DND-41 (cell line): ENCODE measurements at regions not wholly inside any gene's neighbourhood (a gene's known extent, or its start where the extent isn't known, plus 50 kb on each side); places are given as distances from the start of the nearest gene placed in this dataset.

Source experiments
- ATAC-seq: fragments of 200-7000 bp; cut with Tn5 transposase; 3 replicates; pipeline ENCODE4 v1.9.1; 2021; ENCODE audit warnings: low read depth; ENCODE audit not compliant: insufficient read depth
- DNase-seq: peaks from one replicate; pipeline ENCODE4 v3.0.0-alpha.2; 2020
- H2AFZ ChIP-seq: 2 replicates; pipeline ENCODE4 v1.6.0; 2012; ENCODE audit warnings: low read depth, low read length
- H3K27ac ChIP-seq: 2 replicates; pipeline ENCODE4 v1.5.1; 2012; ENCODE audit warnings: low read length, inconsistent platforms
- H3K27me3 ChIP-seq: fragments of 200-600 bp; sonication (generic); 2 replicates; pipeline ENCODE4 v1.6.0; 2012; ENCODE audit warnings: low read length, mild to moderate bottlenecking, inconsistent platforms; ENCODE audit not compliant: insufficient read depth, poor library complexity
- H3K36me3 ChIP-seq: 2 replicates; pipeline ENCODE4 v1.5.1; 2012; ENCODE audit warnings: low read length, inconsistent platforms; ENCODE audit not compliant: insufficient read depth
- H3K4me1 ChIP-seq: 2 replicates; pipeline ENCODE4 v1.5.1; 2012; ENCODE audit warnings: mild to moderate bottlenecking, low read length; ENCODE audit not compliant: insufficient read depth
- H3K4me2 ChIP-seq: 2 replicates; pipeline ENCODE4 v1.6.0; 2012; ENCODE audit warnings: mild to moderate bottlenecking, moderate library complexity, low read length, inconsistent platforms; ENCODE audit not compliant: insufficient read depth
- H3K4me3 ChIP-seq, 2 experiments: fragments of 200-600 bp in 1 of 2; shearing (Covaris generic) in 1 of 2; 2 replicates each; pipeline ENCODE4 v1.5.1; 2012 to 2016; ENCODE audit warnings: inconsistent platforms in 2 of 2, low read length in 2 of 2, mild to moderate bottlenecking in 2 of 2, low read depth in 1 of 2, moderate library complexity in 1 of 2
- H3K79me2 ChIP-seq: 2 replicates; pipeline ENCODE4 v1.6.0; 2012; ENCODE audit warnings: low read length, inconsistent platforms; ENCODE audit not compliant: insufficient read depth
- H3K9ac ChIP-seq: 2 replicates; pipeline ENCODE4 v1.6.0; 2012; ENCODE audit warnings: low read depth, mild to moderate bottlenecking, inconsistent platforms, low read length, moderate library complexity
- H3K9me3 ChIP-seq: 2 replicates; pipeline ENCODE4 v1.5.1; 2012; ENCODE audit warnings: low read length, moderate library complexity, mild to moderate bottlenecking, inconsistent platforms; ENCODE audit not compliant: insufficient read depth, severe bottlenecking
- H4K20me1 ChIP-seq: 2 replicates; pipeline ENCODE4 v1.6.0; 2012; ENCODE audit warnings: low read length; ENCODE audit not compliant: insufficient read depth
- CTCF ChIP-seq: IDR thresholded peaks from 2 replicates; pipeline ENCODE4 v1.5.1; 2012; ENCODE audit warnings: borderline replicate concordance, low read length, moderate library complexity, mild to moderate bottlenecking; ENCODE audit not compliant: poor library complexity, severe bottlenecking; ENCODE audit errors: extremely low read depth
- EZH2 ChIP-seq: IDR thresholded peaks from 3 replicates; pipeline ENCODE4 v1.6.1; 2012; ENCODE audit warnings: borderline replicate concordance, low read depth, mild to moderate bottlenecking, moderate library complexity, low read length, inconsistent platforms; ENCODE audit not compliant: severe bottlenecking

GRCh38 chr20:39398656-39399055 lies 436.5 kb downstream of the DHX35 start:
- no peak for TF ChIP-seq EZH2
- TF ChIP-seq CTCF, result peak; percentile 16
- H3K27ac ChIP-seq, result no peak overlapping the region
- no peak overlapping the region for H3K9ac ChIP-seq
- H3K36me3 ChIP-seq, result no peaks in the 10 kb centered on the region
- no peaks in the 10 kb centered on the region for H3K4me1 ChIP-seq
- no peaks in the 10 kb centered on the region for H3K27me3 ChIP-seq
- DNase-seq, result no peak
- H3K4me2 ChIP-seq, result no peak overlapping the region
- peak overlapping the region; percentile 10; the same call in 1 of the 2 replicates for H2AFZ ChIP-seq
- H3K79me2 ChIP-seq, result no peaks in the 10 kb centered on the region
- H3K9me3 ChIP-seq, result no peaks in the 10 kb centered on the region
- no peak for ATAC-seq
- no peaks in the 10 kb centered on the region for H4K20me1 ChIP-seq
- H3K4me3 ChIP-seq, result no peak overlapping the region

- Histone ChIP-seq H3K36me3 (no peaks in the 10 kb centered on the region), H2AFZ (no peak overlapping the region), H4K20me1 (no peaks in the 10 kb centered on the region), H3K9ac (no peak overlapping the region), H3K4me2 (no peak overlapping the region), H3K27me3 (no peaks in the 10 kb centered on the region), H3K27ac (no peak overlapping the region), H3K4me3 (no peak overlapping the region), H3K79me2 (no peaks in the 10 kb centered on the region), H3K9me3 (no peaks in the 10 kb centered on the region), H3K4me1 (no peaks in the 10 kb centered on the region)
- DNase-seq (no peak), ATAC-seq (no peak)
- TF ChIP-seq CTCF (no peak), EZH2 (no peak)
Measured at GRCh38 chr20:39397646-39398045, 435.5 kb downstream of the DHX35 start.

GRCh38 chr20:39395478-39396291 lies 433.5 kb downstream of the DHX35 start:
- Histone ChIP-seq H3K36me3 (no peaks in the 10 kb centered on the region), H3K79me2 (no peaks in the 10 kb centered on the region), H3K9me3 (no peaks in the 10 kb centered on the region), H3K4me2 (no peak overlapping the region), H3K27me3 (no peaks in the 10 kb centered on the region), H4K20me1 (no peaks in the 10 kb centered on the region), H3K4me1 (no peaks in the 10 kb centered on the region), H3K9ac (no peak overlapping the region), H3K4me3 (no peak overlapping the region), H2AFZ (no peak overlapping the region), H3K27ac (no peak overlapping the region)
- DNase-seq, result no peak
- no peak for TF ChIP-seq CTCF
- TF ChIP-seq EZH2, result no peak
- no peak for ATAC-seq
